PC-3 (cell line): ENCODE measurements at regions not wholly inside any gene's neighbourhood (a gene's known extent, or its start where the extent isn't known, plus 50 kb on each side); places are given as distances from the start of the nearest gene placed in this dataset.

Experiments
- EZH2 ChIP-seq: fragments of 300-600 bp; sonication (generic); IDR thresholded peaks from one replicate; pipeline ENCODE4 v1.6.1; 2017; ENCODE audit warnings: antibody characterized with exemption, mild to moderate bottlenecking, low read length; ENCODE audit not compliant: unreplicated experiment
- EZH2phosphoT487 ChIP-seq: fragments of 300-600 bp; sonication (generic); IDR thresholded peaks from 2 replicates; pipeline ENCODE4 v1.6.1; 2018; ENCODE audit warnings: mild to moderate bottlenecking, antibody characterized with exemption, low read length, borderline replicate concordance
- TF ChIP-seq, protein P1 (sequence below): fragments of 300-600 bp; sonication (generic); conservative IDR thresholded peaks from 2 replicates; pipeline ENCODE4 v1.5.1; 2017; ENCODE audit warnings: antibody characterized with exemption, low read depth, mild to moderate bottlenecking, low read length

DNA sequence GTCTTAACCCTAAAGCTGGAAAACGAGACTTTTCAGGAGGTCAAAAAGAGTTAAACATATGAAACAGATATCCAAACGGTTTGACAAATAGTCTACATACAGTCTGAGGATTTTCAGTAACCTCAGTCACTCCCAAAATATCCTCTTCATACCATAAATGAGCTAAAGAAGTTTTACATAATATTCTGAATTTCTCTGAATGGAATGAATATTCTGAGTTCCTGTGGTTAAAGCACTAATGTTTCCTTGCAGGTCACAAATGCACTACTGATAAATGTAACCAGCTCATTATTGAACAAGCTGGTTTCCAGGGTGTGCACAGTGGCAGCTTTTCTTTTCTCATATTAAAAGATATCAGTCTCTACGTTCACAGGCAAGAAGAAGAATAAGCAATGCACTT, 137.4 kb upstream of the POU1F1 start:
- TF ChIP-seq, protein P1, sequence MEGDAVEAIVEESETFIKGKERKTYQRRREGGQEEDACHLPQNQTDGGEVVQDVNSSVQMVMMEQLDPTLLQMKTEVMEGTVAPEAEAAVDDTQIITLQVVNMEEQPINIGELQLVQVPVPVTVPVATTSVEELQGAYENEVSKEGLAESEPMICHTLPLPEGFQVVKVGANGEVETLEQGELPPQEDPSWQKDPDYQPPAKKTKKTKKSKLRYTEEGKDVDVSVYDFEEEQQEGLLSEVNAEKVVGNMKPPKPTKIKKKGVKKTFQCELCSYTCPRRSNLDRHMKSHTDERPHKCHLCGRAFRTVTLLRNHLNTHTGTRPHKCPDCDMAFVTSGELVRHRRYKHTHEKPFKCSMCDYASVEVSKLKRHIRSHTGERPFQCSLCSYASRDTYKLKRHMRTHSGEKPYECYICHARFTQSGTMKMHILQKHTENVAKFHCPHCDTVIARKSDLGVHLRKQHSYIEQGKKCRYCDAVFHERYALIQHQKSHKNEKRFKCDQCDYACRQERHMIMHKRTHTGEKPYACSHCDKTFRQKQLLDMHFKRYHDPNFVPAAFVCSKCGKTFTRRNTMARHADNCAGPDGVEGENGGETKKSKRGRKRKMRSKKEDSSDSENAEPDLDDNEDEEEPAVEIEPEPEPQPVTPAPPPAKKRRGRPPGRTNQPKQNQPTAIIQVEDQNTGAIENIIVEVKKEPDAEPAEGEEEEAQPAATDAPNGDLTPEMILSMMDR = no peak
- TF ChIP-seq EZH2phosphoT487 = no peak
- no peak for TF ChIP-seq EZH2
